Prostate gland (tissue), 2 donors: ENCODE measurements at regions not wholly inside any gene's neighbourhood (a gene's known extent, or its start where the extent isn't known, plus 50 kb on each side); places are given as distances from the start of the nearest gene placed in this dataset.

ENCODE experiments used
- DNase-seq: peaks from one replicate; pipeline ENCODE4 v3.0.0-alpha.2; 2019; ENCODE audit warnings: low spot score
- H3K27ac ChIP-seq, 2 donors: fragments of 200-600 bp; sonication (generic); 2 replicates each; pipeline ENCODE4 v1.5.1; 2017 to 2019
- H3K27me3 ChIP-seq: fragments of 200-600 bp; sonication (generic); replicated peaks from 2 replicates; pipeline ENCODE4 v1.5.1; 2019; ENCODE audit not compliant: insufficient read depth
- H3K36me3 ChIP-seq, 2 donors: fragments of 200-600 bp; sonication (generic); 1 replicate in 1 of 2; 2 replicates in 1 of 2; pipeline versions ENCODE4 v1.5.1 to v1.8.1; 2017 to 2019
- H3K4me1 ChIP-seq: fragments of 200-600 bp; sonication (generic); replicated peaks from 2 replicates; pipeline ENCODE4 v1.5.1; 2019
- H3K4me3 ChIP-seq, 2 donors: fragments of 200-600 bp; sonication (generic); 2 replicates each; pipeline ENCODE4 v1.5.1; 2017 to 2019
- H3K9me3 ChIP-seq: fragments of 200-600 bp; sonication (generic); 2 replicates; pipeline ENCODE4 v1.5.1; 2017
- CTCF ChIP-seq, 4 experiments: fragments of 200-600 bp in 2 of 4; fragments of 450-650 bp in 2 of 4; sonication (generic) in 2 of 4; IDR thresholded peaks; 1 replicate in 3 of 4; 2 replicates in 1 of 4; pipeline ENCODE4 v1.5.1; 2016 to 2019; ENCODE audit warnings: antibody characterized with exemption in 4 of 4, mild to moderate bottlenecking in 2 of 4, moderate library complexity in 2 of 4
- POLR2A ChIP-seq: fragments of 450-650 bp; IDR thresholded peaks from one replicate; pipeline ENCODE4 v1.6.1; 2016; ENCODE audit warnings: antibody characterized with exemption, mild to moderate bottlenecking
- POLR2AphosphoS5 ChIP-seq: sonication (generic); formaldehyde crosslinking; IDR thresholded peaks from one replicate; pipeline ENCODE4 v1.6.1; 2017; ENCODE audit warnings: antibody characterized with exemption
- WGBS: methylation state at CpG from one replicate; pipeline ENCODE4 v1.1.5; 2018; 5-methylcytosine and 5-hydroxymethylcytosine counted together
- intact Hi-C: fragments of 100-400 bp; cut with DNase I; formaldehyde crosslinking; loops from one replicate; pipeline ENCODE4 v1.14.2; 2022

- no peaks in the 10 kb centered on the region for H3K9me3 ChIP-seq
- H3K36me3 ChIP-seq = no peaks in the 10 kb centered on the region
- no peaks in the 10 kb centered on the region for H3K27me3 ChIP-seq
- intact Hi-C loops = no loop called here
- TF ChIP-seq CTCF (IDR thresholded peaks at IDR 0.05) (no peak), POLR2A (no peak), POLR2AphosphoS5 (no peak)
- no peaks in the 10 kb centered on the region for H3K4me1 ChIP-seq
- DNase-seq = no peak
- H3K4me3 ChIP-seq = no peak overlapping the region
- WGBS = 45% methylated on average over 5 of the region's 5 CpGs
- no peak overlapping the region for H3K27ac ChIP-seq
These were observed 395.7 kb downstream of the RAPGEF2 start for GRCh38 chr4:159498446-159499115.

- TF ChIP-seq POLR2AphosphoS5 (no peak), CTCF (IDR thresholded peaks at IDR 0.05) (no peak), POLR2A (no peak)
- Histone ChIP-seq H3K4me3 (no peak overlapping the region), H3K27me3 (no peaks in the 10 kb centered on the region), H3K9me3 (no peaks in the 10 kb centered on the region), H3K36me3 (no peaks in the 10 kb centered on the region), H3K27ac (no peak overlapping the region), H3K4me1 (no peaks in the 10 kb centered on the region)
- DNase-seq = no peak
- intact Hi-C loops = no loop called here
- WGBS = 84% methylated on average over 2 of the region's 2 CpGs
These were observed 398.0 kb downstream of the RAPGEF2 start for GRCh38 chr4:159500861-159501260.

- Histone ChIP-seq H3K4me1 (no peaks in the 10 kb centered on the region), H3K27me3 (no peaks in the 10 kb centered on the region), H3K27ac (no peak overlapping the region), H3K9me3 (no peaks in the 10 kb centered on the region), H3K4me3 (no peak overlapping the region), H3K36me3 (no peaks in the 10 kb centered on the region)
- 70% methylated on average over 14 of the region's 14 CpGs for WGBS
- TF ChIP-seq POLR2A (no peak), POLR2AphosphoS5 (no peak), CTCF (IDR thresholded peaks at IDR 0.05) (no peak)
- intact Hi-C loops = no loop called here
- no peak for DNase-seq
These were observed 400.5 kb downstream of the RAPGEF2 start for GRCh38 chr4:159503236-159504008.

GRCh38 chr4:159504684-159505083, 401.8 kb downstream of the RAPGEF2 start:
- TF ChIP-seq CTCF (IDR thresholded peaks at IDR 0.05) (no peak), POLR2A (no peak), POLR2AphosphoS5 (no peak)
- intact Hi-C loops = no loop called here
- Histone ChIP-seq H3K36me3 (no peaks in the 10 kb centered on the region), H3K27ac (no peak overlapping the region), H3K4me3 (no peak overlapping the region), H3K9me3 (no peaks in the 10 kb centered on the region), H3K4me1 (no peaks in the 10 kb centered on the region), H3K27me3 (no peaks in the 10 kb centered on the region)
- no peak for DNase-seq
- WGBS = 42% methylated on average over 5 of the region's 5 CpGs
